ENCODE measurements at regions not wholly inside any gene's neighbourhood (a gene's known extent, or its start where the extent isn't known, plus 50 kb on each side); places are given as distances from the start of the nearest gene placed in this dataset.
"Not testable (repeated sequence)": the region's sequence is repeated elsewhere in the genome, so short reads cannot be mapped to it uniquely, and the experiment has no call there.

DNA sequence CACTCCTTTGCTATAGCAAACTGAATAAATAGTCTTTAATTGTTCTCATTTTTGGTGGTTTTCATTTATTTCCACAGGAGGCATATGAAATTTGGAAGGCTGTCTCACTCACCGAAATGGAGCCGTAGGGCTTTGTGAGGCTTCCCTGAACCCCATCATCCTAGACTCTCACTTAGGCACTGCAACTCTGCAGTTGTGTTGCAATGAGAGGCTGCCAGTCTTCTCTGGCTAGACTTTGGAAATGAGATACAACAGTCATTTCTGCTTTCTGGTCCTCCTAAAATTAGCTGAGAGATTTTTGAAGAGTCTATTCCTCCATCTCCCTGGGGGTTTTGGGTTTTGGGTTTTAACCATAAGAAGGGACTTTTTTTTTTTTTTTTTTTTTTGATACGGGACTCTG is 146.5 kb downstream of the SH3BGRL start:
- TF ChIP-seq POLR2A (IDR thresholded peaks at IDR 0.05; ENCODE audit: low read depth, low read length) (no peak), TAF1 (IDR thresholded peaks at IDR 0.05; ENCODE audit: borderline replicate concordance, low read depth, low read length) (no peak), POLR2AphosphoS5 (IDR thresholded peaks at IDR 0.05; ENCODE audit: low read depth, low read length) (no peak)
- FAIRE-seq (no peak), DNase-seq (ENCODE audit: insufficient read length) (no peak)

GRCh38 chrX:81354954-81355353 is 153.1 kb downstream of the SH3BGRL start:
- FAIRE-seq: no peak
- TF ChIP-seq POLR2AphosphoS5 (IDR thresholded peaks at IDR 0.05; ENCODE audit: low read depth, low read length): no peak
- no peak for TF ChIP-seq TAF1 (IDR thresholded peaks at IDR 0.05; ENCODE audit: borderline replicate concordance, low read depth, low read length)
- TF ChIP-seq POLR2A (IDR thresholded peaks at IDR 0.05; ENCODE audit: low read depth, low read length): no peak

DNA sequence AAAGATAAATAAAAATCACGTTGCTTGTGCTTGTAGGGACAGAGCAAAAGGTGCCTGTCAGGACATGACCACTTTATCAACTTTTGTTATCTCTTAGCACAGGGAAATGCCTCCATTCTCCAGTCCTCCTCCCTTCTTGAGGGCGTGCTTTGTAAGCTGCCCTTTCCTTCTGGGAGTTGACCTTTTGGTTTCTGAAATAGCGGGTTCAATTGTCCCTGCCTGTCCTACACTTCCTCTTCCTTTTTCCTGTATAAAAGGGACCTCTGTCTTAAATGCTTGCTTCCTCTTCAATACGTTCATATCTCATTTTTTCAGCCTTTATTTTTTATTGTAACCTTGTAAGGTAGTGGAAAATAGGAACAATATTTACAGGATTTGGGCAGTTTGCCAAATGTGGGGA is 153.5 kb downstream of the SH3BGRL start:
- DNase-seq (ENCODE audit: insufficient read length) (no peak), FAIRE-seq (no peak)
- TF ChIP-seq TAF1 (IDR thresholded peaks at IDR 0.05; ENCODE audit: borderline replicate concordance, low read depth, low read length) (no peak), POLR2AphosphoS5 (IDR thresholded peaks at IDR 0.05; ENCODE audit: low read depth, low read length) (no peak), POLR2A (IDR thresholded peaks at IDR 0.05; ENCODE audit: low read depth, low read length) (no peak)

More at GRCh38 chrX:81354954-81355353, 153.1 kb downstream of the SH3BGRL start:
- no peak for DNase-seq (ENCODE audit: insufficient read length)

- DNase-seq (ENCODE audit: insufficient read length) (no peak), FAIRE-seq (peak; percentile 86)
- TF ChIP-seq POLR2AphosphoS5 (IDR thresholded peaks at IDR 0.05; ENCODE audit: low read depth, low read length) (no peak), POLR2A (IDR thresholded peaks at IDR 0.05; ENCODE audit: low read depth, low read length) (no peak), TAF1 (IDR thresholded peaks at IDR 0.05; ENCODE audit: borderline replicate concordance, low read depth, low read length) (no peak)
Measured at GRCh38 chrX:81367291-81367690, 165.4 kb downstream of the SH3BGRL start.

DNA sequence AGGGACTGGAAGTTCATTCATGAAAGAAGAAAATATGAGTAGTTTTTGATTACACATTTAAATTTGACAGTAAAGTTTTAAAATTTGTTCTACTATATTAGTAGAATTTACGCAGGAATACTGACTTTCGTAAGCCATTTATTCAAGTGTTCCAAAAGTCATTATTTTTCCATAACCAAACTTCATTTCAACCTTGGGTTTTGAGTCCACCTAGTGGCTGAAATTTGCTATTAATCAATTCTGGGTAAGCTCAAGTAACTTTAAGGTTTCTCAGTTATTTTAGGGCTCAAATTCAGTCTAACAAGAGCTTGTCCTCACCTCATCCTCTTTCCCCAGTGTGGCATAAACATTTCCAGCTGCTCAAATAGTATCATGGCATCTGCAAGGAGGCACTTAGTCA is 175.4 kb downstream of the SH3BGRL start:
- no peak for FAIRE-seq
- DNase-seq (ENCODE audit: insufficient read length): no peak
- no peak for TF ChIP-seq POLR2AphosphoS5 (IDR thresholded peaks at IDR 0.05; ENCODE audit: low read depth, low read length)

DNA sequence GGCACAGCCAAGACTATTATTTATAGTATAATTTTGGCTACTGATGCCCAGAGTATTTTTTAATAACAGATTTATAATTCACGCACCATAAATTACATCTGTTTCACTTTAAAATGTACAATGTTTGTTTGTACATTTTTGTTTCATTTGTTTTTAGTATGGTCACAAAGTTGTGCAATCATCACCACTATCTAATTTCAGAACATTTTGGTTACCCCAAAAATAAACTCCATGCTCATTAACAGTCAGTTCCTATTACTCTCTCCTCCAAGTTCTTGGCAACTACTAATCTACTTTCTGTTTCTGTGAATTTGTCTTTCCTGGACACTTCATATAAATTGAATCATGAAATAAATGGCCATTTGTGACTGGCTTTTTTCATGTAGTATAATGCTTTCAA is 176.7 kb downstream of the SH3BGRL start:
- FAIRE-seq (no peak), DNase-seq (ENCODE audit: insufficient read length) (no peak)
- no peak for TF ChIP-seq POLR2A (IDR thresholded peaks at IDR 0.05; ENCODE audit: low read depth, low read length)
- no peak for TF ChIP-seq POLR2AphosphoS5 (IDR thresholded peaks at IDR 0.05; ENCODE audit: low read depth, low read length)
- TF ChIP-seq TAF1 (IDR thresholded peaks at IDR 0.05; ENCODE audit: borderline replicate concordance, low read depth, low read length): no peak

- DNase-seq (ENCODE audit: insufficient read length) (no peak), FAIRE-seq (no peak)
- TF ChIP-seq POLR2AphosphoS5 (IDR thresholded peaks at IDR 0.05; ENCODE audit: low read depth, low read length) (no peak), TAF1 (IDR thresholded peaks at IDR 0.05; ENCODE audit: borderline replicate concordance, low read depth, low read length) (no peak), POLR2A (IDR thresholded peaks at IDR 0.05; ENCODE audit: low read depth, low read length) (no peak)
Measured at GRCh38 chrX:81390237-81390636, 188.3 kb downstream of the SH3BGRL start.

DNA sequence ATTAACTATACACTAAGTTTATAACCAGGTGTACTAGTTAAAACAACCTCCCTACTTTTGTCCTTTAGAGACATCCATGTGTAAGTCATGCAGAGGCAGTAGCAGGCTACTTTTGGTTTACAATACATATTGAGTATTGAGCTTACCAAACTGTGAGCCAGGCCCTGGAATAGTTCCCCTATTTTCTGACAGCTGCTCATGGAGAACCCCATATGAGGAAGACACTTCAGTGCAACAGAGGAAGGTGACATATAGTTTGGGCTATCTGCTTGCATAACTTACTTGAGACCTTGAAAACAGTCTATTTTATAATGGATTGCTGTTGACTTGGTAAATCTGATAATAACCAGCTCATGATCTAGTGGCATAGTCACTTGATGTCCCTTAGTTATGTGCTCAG is 190.5 kb downstream of the SH3BGRL start:
- FAIRE-seq (no peak), DNase-seq (ENCODE audit: insufficient read length) (no peak)

DNA sequence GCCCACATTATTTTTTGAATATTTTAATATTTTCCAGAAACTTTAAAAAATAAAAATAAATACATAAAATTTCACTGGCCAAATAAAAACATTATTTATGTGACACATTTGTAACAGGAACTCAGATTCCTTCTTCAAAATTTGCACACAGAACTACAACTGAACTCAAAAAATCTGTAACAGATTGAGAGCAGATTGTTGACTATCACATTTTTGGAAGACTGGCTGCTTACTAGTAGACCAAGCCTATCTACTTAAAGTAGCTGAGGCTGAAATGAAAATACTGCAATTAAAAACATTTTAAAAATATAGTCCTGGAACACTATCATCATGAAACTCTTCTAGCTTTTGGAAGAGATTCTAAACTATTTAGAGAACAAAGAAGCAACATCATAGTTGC is 203.9 kb downstream of the SH3BGRL start:
- DNase-seq (ENCODE audit: insufficient read length) (no peak), FAIRE-seq (no peak)
- TF ChIP-seq POLR2AphosphoS5 (IDR thresholded peaks at IDR 0.05; ENCODE audit: low read depth, low read length) (no peak), POLR2A (IDR thresholded peaks at IDR 0.05; ENCODE audit: low read depth, low read length) (no peak), TAF1 (IDR thresholded peaks at IDR 0.05; ENCODE audit: borderline replicate concordance, low read depth, low read length) (no peak)

More for the DNA sequence above, 190.5 kb downstream of the SH3BGRL start:
- TF ChIP-seq TAF1 (IDR thresholded peaks at IDR 0.05; ENCODE audit: borderline replicate concordance, low read depth, low read length) (no peak), POLR2AphosphoS5 (IDR thresholded peaks at IDR 0.05; ENCODE audit: low read depth, low read length) (no peak), POLR2A (IDR thresholded peaks at IDR 0.05; ENCODE audit: low read depth, low read length) (no peak)

DNA sequence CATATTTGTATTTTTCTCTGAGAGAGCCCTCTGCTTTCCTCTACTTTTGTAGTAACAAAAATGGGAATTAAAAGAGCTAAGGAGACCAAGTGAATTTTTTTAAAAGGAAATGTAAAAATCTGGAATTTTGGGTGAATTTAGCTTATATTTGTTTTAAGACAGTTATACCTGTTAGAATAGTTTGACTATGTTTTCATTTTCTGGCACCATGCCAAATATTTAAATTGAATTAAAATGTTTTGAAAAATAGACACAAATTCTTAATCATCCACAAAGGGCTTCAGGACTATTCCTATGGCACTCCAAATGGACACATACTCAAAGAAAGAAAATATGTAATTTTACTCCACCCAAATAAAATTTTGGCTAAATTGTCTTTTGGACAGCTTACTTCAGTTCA is 209.6 kb downstream of the SH3BGRL start:
- FAIRE-seq (no peak), DNase-seq (ENCODE audit: insufficient read length) (no peak)
- TF ChIP-seq TAF1 (IDR thresholded peaks at IDR 0.05; ENCODE audit: borderline replicate concordance, low read depth, low read length) (no peak), POLR2AphosphoS5 (IDR thresholded peaks at IDR 0.05; ENCODE audit: low read depth, low read length) (no peak), POLR2A (IDR thresholded peaks at IDR 0.05; ENCODE audit: low read depth, low read length) (no peak)

DNA sequence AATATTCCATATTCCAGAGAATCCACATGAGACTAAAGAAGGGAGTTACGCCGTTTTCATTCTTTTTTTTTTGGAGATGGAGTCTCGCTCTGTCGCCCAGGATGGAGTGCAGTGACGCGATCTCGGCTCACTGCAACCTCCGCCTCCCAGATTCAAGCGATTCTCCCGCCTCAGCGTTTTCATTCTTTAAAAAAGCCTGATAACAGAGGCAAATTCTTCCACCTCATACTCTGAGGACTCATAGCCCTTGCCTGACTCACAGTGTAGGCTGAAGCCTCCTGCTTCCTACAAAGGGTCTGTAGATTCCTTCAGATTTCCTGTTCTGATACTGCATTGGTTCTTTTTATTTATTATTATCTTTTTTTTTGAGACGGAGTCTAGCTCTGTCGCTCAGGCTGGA is 210.5 kb downstream of the SH3BGRL start:
- no peak for DNase-seq (ENCODE audit: insufficient read length)
- no peak for FAIRE-seq
- TF ChIP-seq POLR2A (IDR thresholded peaks at IDR 0.05; ENCODE audit: low read depth, low read length): no peak
- no peak for TF ChIP-seq POLR2AphosphoS5 (IDR thresholded peaks at IDR 0.05; ENCODE audit: low read depth, low read length)
- no peak for TF ChIP-seq TAF1 (IDR thresholded peaks at IDR 0.05; ENCODE audit: borderline replicate concordance, low read depth, low read length)

GRCh38 chrX:81412857-81413256 is 211.0 kb downstream of the SH3BGRL start:
- DNase-seq (ENCODE audit: insufficient read length); FAIRE-seq: not testable (repeated sequence)

DNA sequence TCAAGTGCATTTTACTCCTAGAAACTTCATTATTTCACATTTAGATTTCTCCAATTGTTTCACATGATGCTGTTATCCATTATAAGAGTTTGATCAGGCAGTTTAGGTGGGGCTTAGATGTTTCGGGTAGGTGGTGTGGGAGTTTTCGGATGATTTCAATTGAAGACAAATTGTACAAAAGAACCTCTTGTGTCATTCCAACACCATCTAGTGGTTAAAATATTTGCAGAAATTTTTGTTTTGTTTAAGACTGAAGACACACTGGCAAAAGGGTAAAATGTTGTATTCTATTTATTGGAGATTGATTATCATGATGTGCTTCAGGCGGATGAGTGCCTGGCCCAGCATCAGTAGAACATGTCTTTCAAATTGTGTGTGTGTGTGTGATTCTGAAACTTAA is 212.7 kb downstream of the SH3BGRL start:
- TF ChIP-seq POLR2A (IDR thresholded peaks at IDR 0.05; ENCODE audit: low read depth, low read length): no peak
- TF ChIP-seq POLR2AphosphoS5 (IDR thresholded peaks at IDR 0.05; ENCODE audit: low read depth, low read length): no peak
- TF ChIP-seq TAF1 (IDR thresholded peaks at IDR 0.05; ENCODE audit: borderline replicate concordance, low read depth, low read length): no peak
- FAIRE-seq (no peak), DNase-seq (ENCODE audit: insufficient read length) (no peak)

Measured in GM12892 (cell line).